DOHH2 (cell line): ENCODE measurements at regions not wholly inside any gene's neighbourhood (a gene's known extent, or its start where the extent isn't known, plus 50 kb on each side); places are given as distances from the start of the nearest gene placed in this dataset.

Source experiments
- H3F3A ChIP-seq: fragments of 200-600 bp; sonication (generic), shearing (Covaris generic); 2 replicates; pipeline ENCODE4 v1.6.0; 2016; ENCODE audit warnings: antibody characterized with exemption, mild to moderate bottlenecking; ENCODE audit not compliant: control insufficient read depth, insufficient read depth
- H3K27ac ChIP-seq: fragments of 200-600 bp; sonication (generic); 2 replicates; pipeline ENCODE4 v1.5.1; 2014; ENCODE audit warnings: low read depth, mild to moderate bottlenecking, low read length, moderate library complexity
- H3K27me3 ChIP-seq: fragments of 200-600 bp; sonication (generic); 2 replicates; pipeline ENCODE4 v1.6.1; 2014; ENCODE audit warnings: mild to moderate bottlenecking, low read length, mixed read lengths; ENCODE audit not compliant: control insufficient read depth
- H3K36me3 ChIP-seq: fragments of 200-600 bp; sonication (generic); 2 replicates; pipeline ENCODE4 v1.6.1; 2014; ENCODE audit warnings: mild to moderate bottlenecking, low read length, moderate library complexity, mixed read lengths; ENCODE audit not compliant: control insufficient read depth
- H3K4me1 ChIP-seq: fragments of 200-600 bp; sonication (generic); 2 replicates; pipeline ENCODE4 v1.6.1; 2014; ENCODE audit warnings: mild to moderate bottlenecking, low read length, mixed read lengths; ENCODE audit not compliant: control insufficient read depth
- H3K4me2 ChIP-seq: fragments of 200-600 bp; sonication (generic); 2 replicates; pipeline ENCODE4 v1.6.0; 2014; ENCODE audit warnings: mild to moderate bottlenecking, low read length, moderate library complexity
- H3K4me3 ChIP-seq: fragments of 200-600 bp; sonication (generic); 2 replicates; pipeline ENCODE4 v1.5.1; 2014; ENCODE audit warnings: mild to moderate bottlenecking, low read length, mixed read lengths
- H3K79me2 ChIP-seq: fragments of 200-600 bp; sonication (generic); 2 replicates; pipeline ENCODE4 v1.6.1; 2014; ENCODE audit warnings: mild to moderate bottlenecking, low read length, mixed read lengths; ENCODE audit not compliant: control insufficient read depth
- H3K9me2 ChIP-seq: fragments of 200-600 bp; sonication (generic); replicated peaks from 2 replicates; pipeline ENCODE4 v1.6.1; 2014; ENCODE audit warnings: mild to moderate bottlenecking, low read length, mixed read lengths; ENCODE audit not compliant: control insufficient read depth
- H3K9me3 ChIP-seq: fragments of 200-600 bp; sonication (generic); 2 replicates; pipeline ENCODE4 v1.6.1; 2014; ENCODE audit warnings: antibody characterized with exemption, low read length, mixed read lengths; ENCODE audit not compliant: control insufficient read depth, insufficient read depth
- H4K20me1 ChIP-seq: fragments of 200-600 bp; sonication (generic); 2 replicates; pipeline ENCODE4 v1.6.0; 2014; ENCODE audit warnings: low read depth, mild to moderate bottlenecking, antibody characterized with exemption, low read length, moderate library complexity; ENCODE audit not compliant: control insufficient read depth, insufficient read depth
- EZH2phosphoT487 ChIP-seq: fragments of 200-600 bp; sonication (generic); IDR thresholded peaks from 2 replicates; pipeline ENCODE4 v1.6.1; 2017; ENCODE audit warnings: borderline replicate concordance, mild to moderate bottlenecking, antibody characterized with exemption, low read length, moderate library complexity, mixed read lengths
- TF ChIP-seq, protein P1 (sequence below): fragments of 200-600 bp; sonication (generic); IDR thresholded peaks from one replicate; pipeline ENCODE4 v1.5.1; 2014; ENCODE audit warnings: antibody characterized with exemption, mild to moderate bottlenecking, low read depth, low read length; ENCODE audit not compliant: poor library complexity, severe bottlenecking

DNA sequence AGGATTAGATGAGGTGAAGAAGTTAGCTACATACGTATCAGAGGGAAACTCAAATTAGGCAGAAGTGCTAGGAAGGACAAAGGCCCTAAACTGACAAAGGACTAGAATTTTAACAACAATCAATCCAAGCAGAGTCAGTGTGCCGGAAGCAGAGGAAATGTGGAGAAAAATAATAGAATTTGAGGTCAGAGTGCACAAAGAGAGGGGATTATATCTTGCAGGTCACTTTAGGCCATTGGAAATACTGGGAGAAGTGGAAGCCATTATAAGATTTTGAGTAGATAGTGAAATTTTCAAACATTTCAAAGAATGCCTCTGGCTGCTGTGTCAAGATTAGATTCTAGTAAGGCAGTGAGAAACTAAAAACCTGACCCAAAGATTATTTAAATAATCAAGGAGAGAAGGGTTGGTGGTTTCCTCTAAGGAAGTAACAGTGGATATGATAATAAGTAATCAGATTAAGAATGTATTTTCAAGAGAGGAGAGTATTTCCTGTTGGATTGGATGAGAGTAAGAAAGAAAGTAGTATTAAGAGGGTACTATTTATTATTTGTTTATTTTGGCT, 889.2 kb upstream of the NCAM2 start:
- no peaks in the 10 kb centered on the region for H3F3A ChIP-seq
- H3K4me1 ChIP-seq = no peaks in the 10 kb centered on the region
- H3K4me3 ChIP-seq = no peak overlapping the region
- H3K27ac ChIP-seq = no peak overlapping the region
- no peaks in the 10 kb centered on the region; the same call in 1 of the 2 replicates for H3K9me3 ChIP-seq
- no peak overlapping the region for H3K4me2 ChIP-seq
- H4K20me1 ChIP-seq = no peaks in the 10 kb centered on the region
- H3K36me3 ChIP-seq = no peaks in the 10 kb centered on the region
- no peaks in the 10 kb centered on the region for H3K27me3 ChIP-seq
- no peak for TF ChIP-seq EZH2phosphoT487
- TF ChIP-seq, protein P1, sequence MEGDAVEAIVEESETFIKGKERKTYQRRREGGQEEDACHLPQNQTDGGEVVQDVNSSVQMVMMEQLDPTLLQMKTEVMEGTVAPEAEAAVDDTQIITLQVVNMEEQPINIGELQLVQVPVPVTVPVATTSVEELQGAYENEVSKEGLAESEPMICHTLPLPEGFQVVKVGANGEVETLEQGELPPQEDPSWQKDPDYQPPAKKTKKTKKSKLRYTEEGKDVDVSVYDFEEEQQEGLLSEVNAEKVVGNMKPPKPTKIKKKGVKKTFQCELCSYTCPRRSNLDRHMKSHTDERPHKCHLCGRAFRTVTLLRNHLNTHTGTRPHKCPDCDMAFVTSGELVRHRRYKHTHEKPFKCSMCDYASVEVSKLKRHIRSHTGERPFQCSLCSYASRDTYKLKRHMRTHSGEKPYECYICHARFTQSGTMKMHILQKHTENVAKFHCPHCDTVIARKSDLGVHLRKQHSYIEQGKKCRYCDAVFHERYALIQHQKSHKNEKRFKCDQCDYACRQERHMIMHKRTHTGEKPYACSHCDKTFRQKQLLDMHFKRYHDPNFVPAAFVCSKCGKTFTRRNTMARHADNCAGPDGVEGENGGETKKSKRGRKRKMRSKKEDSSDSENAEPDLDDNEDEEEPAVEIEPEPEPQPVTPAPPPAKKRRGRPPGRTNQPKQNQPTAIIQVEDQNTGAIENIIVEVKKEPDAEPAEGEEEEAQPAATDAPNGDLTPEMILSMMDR = no peak
- no peaks in the 10 kb centered on the region for H3K9me2 ChIP-seq
- H3K79me2 ChIP-seq = no peaks in the 10 kb centered on the region

DNA sequence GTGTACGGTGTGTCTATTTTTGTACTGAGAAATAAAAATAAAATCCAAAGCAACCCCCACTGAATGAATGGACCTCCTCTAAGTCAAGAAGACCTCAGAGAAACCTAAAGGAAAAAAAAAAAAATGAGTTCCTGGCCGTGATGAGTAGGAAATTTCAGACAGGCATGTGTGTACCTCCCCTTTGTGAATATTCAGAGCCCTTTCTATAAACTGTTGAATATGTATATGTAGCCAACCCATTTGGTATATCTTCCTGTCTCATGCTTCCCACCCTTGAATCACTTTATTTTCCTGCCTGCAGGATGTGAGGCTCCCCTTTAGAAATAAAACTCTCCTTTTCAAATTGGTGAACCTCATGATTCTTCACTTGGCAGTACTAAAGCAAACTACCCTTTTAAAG, 887.8 kb upstream of the NCAM2 start:
- Histone ChIP-seq H3K4me2 (no peak overlapping the region), H3K79me2 (no peaks in the 10 kb centered on the region), H3K4me3 (no peak overlapping the region), H3K9me3 (no peaks in the 10 kb centered on the region), H3F3A (no peaks in the 10 kb centered on the region), H3K9me2 (no peaks in the 10 kb centered on the region), H4K20me1 (no peaks in the 10 kb centered on the region), H3K27ac (no peak overlapping the region), H3K4me1 (no peaks in the 10 kb centered on the region), H3K27me3 (no peaks in the 10 kb centered on the region), H3K36me3 (no peaks in the 10 kb centered on the region)
- TF ChIP-seq, protein P1 = no peak
- no peak for TF ChIP-seq EZH2phosphoT487

DNA sequence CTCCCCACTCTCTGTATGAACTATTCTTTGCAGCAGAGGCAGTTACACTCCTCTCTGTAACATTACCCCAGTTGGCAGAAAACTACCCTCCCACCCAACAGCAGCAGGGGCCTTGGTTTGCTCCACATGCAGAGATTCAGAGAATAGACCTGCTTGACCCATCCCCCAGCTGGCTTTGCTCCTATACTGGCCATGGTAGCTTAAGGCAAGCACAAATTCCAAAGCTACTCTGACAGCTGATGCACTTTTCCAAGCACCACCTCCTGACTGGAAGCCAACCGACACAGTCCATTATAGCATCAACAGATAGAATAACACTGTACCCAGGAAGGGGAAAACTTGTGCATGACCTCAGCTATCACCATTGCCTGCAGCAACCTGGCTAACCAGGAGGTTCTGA, 846.5 kb upstream of the NCAM2 start:
- no peak overlapping the region for H3K4me2 ChIP-seq
- no peaks in the 10 kb centered on the region for H3K79me2 ChIP-seq
- H3K27ac ChIP-seq = no peak overlapping the region
- H3F3A ChIP-seq = no peaks in the 10 kb centered on the region
- H3K4me1 ChIP-seq = no peaks in the 10 kb centered on the region
- TF ChIP-seq, protein P1 = no peak
- no peak for TF ChIP-seq EZH2phosphoT487
- H3K36me3 ChIP-seq = no peaks in the 10 kb centered on the region
- peaks cover 15% of the 10 kb centered on the region for H3K9me3 ChIP-seq
- H3K4me3 ChIP-seq = no peak overlapping the region
- H3K27me3 ChIP-seq = no peaks in the 10 kb centered on the region
- no peaks in the 10 kb centered on the region for H4K20me1 ChIP-seq
- no peaks in the 10 kb centered on the region for H3K9me2 ChIP-seq
